Erythroblast (primary cell): ENCODE measurements at regions not wholly inside any gene's neighbourhood (a gene's known extent, or its start where the extent isn't known, plus 50 kb on each side); places are given as distances from the start of the nearest gene placed in this dataset.

Source experiments
- GATA1 ChIP-seq: IDR thresholded peaks from 2 replicates; pipeline ENCODE4 v1.6.1; 2011; ENCODE audit warnings: low read depth, mild to moderate bottlenecking, control low read depth, low read length, moderate library complexity
- POLR2A ChIP-seq: IDR thresholded peaks from 2 replicates; pipeline ENCODE4 v1.6.1; 2011; ENCODE audit warnings: mild to moderate bottlenecking, low read length

DNA sequence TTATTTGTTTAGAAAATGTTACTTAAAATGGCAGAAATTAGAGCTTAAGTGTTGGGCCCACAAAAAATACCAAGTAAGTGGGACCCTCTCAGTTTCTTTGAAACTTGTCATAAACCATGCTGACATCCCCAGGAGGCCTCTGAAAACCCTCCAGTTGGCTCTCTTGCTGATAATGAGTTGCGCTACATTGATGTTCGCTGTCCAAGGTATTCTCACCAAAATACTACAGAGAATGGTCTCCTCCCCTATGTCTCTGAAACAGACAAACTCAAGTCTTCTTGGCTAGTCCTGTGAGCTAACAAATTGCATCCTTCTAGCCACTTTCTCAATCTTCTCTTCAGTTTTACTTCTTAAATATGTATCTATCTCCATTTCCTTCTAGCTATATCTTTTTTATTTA, 669.4 kb downstream of the IRS1 start:
- no peak for TF ChIP-seq POLR2A
- no peak for TF ChIP-seq GATA1
